GM12878 (cell line): ENCODE measurements at regions not wholly inside any gene's neighbourhood (a gene's known extent, or its start where the extent isn't known, plus 50 kb on each side); places are given as distances from the start of the nearest gene placed in this dataset.

Source experiments
- ATAC-seq: fragments of 200-7000 bp; cut with Tn5 transposase; 3 replicates; pipeline ENCODE4 v1.9.1; 2020; ENCODE audit warnings: mild to moderate bottlenecking, moderate library complexity
- BruUV-seq: library from RNA; stranded (reverse); fragments of 400-500 nt; replicated peaks from 2 replicates; lab custom pipeline; 2021; lab: Mats Ljungman, UMichigan
- CTCF ChIA-PET: fragments of 300-600 bp; sonication (Branson Sonifier 250); formaldehyde crosslinking; extraction: SDS; loops from one replicate; lab custom pipeline; 2021; ENCODE audit warnings: inconsistent platforms; lab: Yijun Ruan, JAX
- POLR2A ChIA-PET: fragments of 350-600 bp; formaldehyde crosslinking; extraction: SDS; loops from one replicate; lab custom pipeline; 2021; ENCODE audit warnings: inconsistent platforms; lab: Charles Lee
- RAD21 ChIA-PET: fragments of 300-600 bp; sonication (Branson Sonifier 250); formaldehyde crosslinking; loops from one replicate; lab custom pipeline; 2023; ENCODE audit warnings: antibody characterized with exemption; ENCODE audit not compliant: unreplicated experiment; lab: Charles Lee
- SMC1A ChIA-PET: fragments of 300-600 bp; sonication (Branson Sonifier 250); formaldehyde crosslinking; loops from one replicate; lab custom pipeline; 2023; ENCODE audit not compliant: unreplicated experiment, uncharacterized antibody; lab: Charles Lee
- DNase-seq: peaks from one replicate; pipeline ENCODE4 v3.0.0-alpha.2; 2011; ENCODE audit warnings: low read depth, low spot score
- FAIRE-seq: peaks from 3 replicates; lab custom pipeline; 2011; peaks lifted over from hg19 to GRCh38; lab: Jason Lieb, UNC
- H2AFZ ChIP-seq: 2 replicates; pipeline ENCODE4 v1.6.0; 2011; ENCODE audit warnings: low read depth, low read length, control low read depth; ENCODE audit not compliant: control insufficient read depth
- H3K27ac ChIP-seq: 2 replicates; pipeline ENCODE4 v1.5.1; 2011; ENCODE audit warnings: control low read depth; ENCODE audit not compliant: control insufficient read depth, insufficient read depth
- H3K27me3 ChIP-seq, 2 experiments: replicated peaks in 1 of 2; 2 replicates each; pipeline versions ENCODE4 v1.6.0 to v1.6.1; 2011; ENCODE audit warnings: low read length in 1 of 2; ENCODE audit not compliant: control insufficient read depth in 2 of 2, insufficient read depth in 2 of 2
- H3K36me3 ChIP-seq, 2 experiments: 2 replicates each; pipeline ENCODE4 v1.5.1; 2011; ENCODE audit warnings: low read length in 1 of 2; ENCODE audit not compliant: control insufficient read depth in 2 of 2, insufficient read depth in 2 of 2
- H3K4me1 ChIP-seq: 2 replicates; pipeline ENCODE4 v1.6.1; 2011; ENCODE audit warnings: mild to moderate bottlenecking, low read length, moderate library complexity, mixed read lengths; ENCODE audit not compliant: control insufficient read depth, insufficient read depth
- H3K4me2 ChIP-seq: 2 replicates; pipeline ENCODE4 v1.6.0; 2011; ENCODE audit warnings: control low read depth; ENCODE audit not compliant: control insufficient read depth, insufficient read depth
- H3K4me3 ChIP-seq: fragments of 200-600 bp; sonication (generic); 2 replicates; pipeline ENCODE4 v1.5.1; 2016
- H3K79me2 ChIP-seq: 2 replicates; pipeline ENCODE4 v1.6.0; 2011; ENCODE audit warnings: low read length; ENCODE audit not compliant: control insufficient read depth, insufficient read depth
- H3K9ac ChIP-seq: 2 replicates; pipeline ENCODE4 v1.8.0; 2011; ENCODE audit warnings: low read length, control low read depth, mixed read lengths; ENCODE audit not compliant: control insufficient read depth, insufficient read depth
- H3K9me3 ChIP-seq: replicated peaks from 3 replicates; pipeline ENCODE4 v1.5.1; 2011; ENCODE audit warnings: mild to moderate bottlenecking, low read length; ENCODE audit not compliant: control insufficient read depth, insufficient read depth
- H4K20me1 ChIP-seq: 2 replicates; pipeline ENCODE4 v1.6.0; 2011; ENCODE audit not compliant: control insufficient read depth, insufficient read depth
- BCLAF1 ChIP-seq: fragments of 450-650 bp; IDR thresholded peaks from 2 replicates; pipeline ENCODE4 v1.6.1; 2017; ENCODE audit warnings: antibody characterized with exemption, mild to moderate bottlenecking, moderate library complexity
- IRF4 ChIP-seq: IDR thresholded peaks from 2 replicates; pipeline ENCODE4 v1.6.1; 2011; ENCODE audit warnings: low read depth, low read length
- KAT2A ChIP-seq: conservative IDR thresholded peaks from 2 replicates; pipeline ENCODE4 v1.6.1; 2011; ENCODE audit warnings: low read depth, low read length; ENCODE audit not compliant: control insufficient read depth
- MYB ChIP-seq: fragments of 150-350 bp; IDR thresholded peaks from 2 replicates; pipeline ENCODE4 v1.6.1; 2014; ENCODE audit warnings: mild to moderate bottlenecking, low read depth, low read length, borderline replicate concordance
- NFIC ChIP-seq: IDR thresholded peaks from 2 replicates; pipeline ENCODE4 v1.6.1; 2012; ENCODE audit warnings: low read depth, mild to moderate bottlenecking, inconsistent platforms, low read length, moderate library complexity
- RAD21 ChIP-seq: IDR thresholded peaks from 2 replicates; pipeline ENCODE4 v1.6.1; 2011; ENCODE audit warnings: mild to moderate bottlenecking, low read depth, low read length, moderate library complexity; ENCODE audit not compliant: insufficient read depth
- SRF ChIP-seq, 2 experiments: IDR thresholded peaks; 2 replicates each; pipeline ENCODE4 v1.6.1; 2011; ENCODE audit warnings: low read depth in 2 of 2, low read length in 2 of 2, mild to moderate bottlenecking in 1 of 2, moderate library complexity in 1 of 2
- TAF1 ChIP-seq: IDR thresholded peaks from 2 replicates; pipeline ENCODE4 v1.6.1; 2011; ENCODE audit warnings: mild to moderate bottlenecking, low read depth, low read length, borderline replicate concordance
- USF2 ChIP-seq: IDR thresholded peaks from 2 replicates; pipeline ENCODE4 v1.6.1; 2011; ENCODE audit warnings: low read depth, low read length, improper control_type of control experiment, borderline replicate concordance
- YY1 ChIP-seq: IDR thresholded peaks from 2 replicates; pipeline ENCODE4 v1.6.1; 2011; ENCODE audit warnings: low read depth, mild to moderate bottlenecking, low read length
- ZBED1 ChIP-seq: IDR thresholded peaks from 2 replicates; pipeline ENCODE4 v1.6.1; 2016; ENCODE audit warnings: borderline replicate concordance
- ZNF24 ChIP-seq: fragments of 450-650 bp; IDR thresholded peaks from 2 replicates; pipeline ENCODE4 v1.6.1; 2017; ENCODE audit warnings: antibody characterized with exemption, mild to moderate bottlenecking
- ZNF384 ChIP-seq: IDR thresholded peaks from 2 replicates; pipeline ENCODE4 v1.6.1; 2012; ENCODE audit warnings: low read depth, mild to moderate bottlenecking, low read length, improper control_type of control experiment, borderline replicate concordance
- in situ Hi-C: fragments of 300-500 bp; cut with MboI; formaldehyde crosslinking; loops from 9 replicates; pipeline ENCODE4 v1.14.3; 2018; ENCODE audit warnings: mixed read lengths
- intact Hi-C: fragments of 100-400 bp; cut with micrococcal nuclease; formaldehyde crosslinking; loops from one replicate; pipeline ENCODE4 v1.14.2; 2022; ENCODE audit not compliant: unreplicated experiment

- no peak for TF ChIP-seq BCLAF1
- no peak for TF ChIP-seq KAT2A
- TF ChIP-seq ZBED1 = no peak
- no peak for TF ChIP-seq IRF4
- TF ChIP-seq RAD21 = no peak
- no peak for TF ChIP-seq USF2
Observed at GRCh38 chr6:132995432-132995831, 181.1 kb downstream of the RPS12 start (continued).

- POLR2A ChIA-PET = no interaction called here
- no peaks in the 10 kb centered on the region for H3K9me3 ChIP-seq
Observed at GRCh38 chr6:132998418-132998817, 184.0 kb downstream of the RPS12 start.

More at GRCh38 chr6:132998418-132998817, 184.0 kb downstream of the RPS12 start:
- no peak overlapping the region for H2AFZ ChIP-seq
- ChIA-PET SMC1A (interaction anchor here (0.6 kb wide), 1 partner anchor 763 kb away, joined by 3 read pairs; no protein-coding TSS in a partner anchor), CTCF (no interaction called here), RAD21 (no interaction called here)
- H3K4me1 ChIP-seq = no peaks in the 10 kb centered on the region
- H3K9ac ChIP-seq = no peak overlapping the region
- no peak for DNase-seq
- H3K27ac ChIP-seq = no peak overlapping the region
- no peak overlapping the region for H3K4me2 ChIP-seq
- no peaks in the 10 kb centered on the region for H4K20me1 ChIP-seq
- no peak for ATAC-seq
- intact Hi-C loops (no loop called here), in situ Hi-C loops (no loop called here)
- H3K79me2 ChIP-seq = no peaks in the 10 kb centered on the region
- TF ChIP-seq YY1 (no peak), SRF (IDR thresholded peaks at IDR 0.05; ENCODE audit: low read depth in 2 of 2, low read length in 2 of 2) (no peak), ZNF24 (no peak), ZNF384 (no peak), NFIC (no peak), MYB (no peak), TAF1 (no peak)
- no peaks in the 10 kb centered on the region for H3K27me3 ChIP-seq
- no peaks in the 10 kb centered on the region for H3K36me3 ChIP-seq
- no peak for FAIRE-seq
- BruUV-seq = no TSS peak
- no peak overlapping the region for H3K4me3 ChIP-seq
